OCI-LY1 (cell line): ENCODE measurements at regions not wholly inside any gene's neighbourhood (a gene's known extent, or its start where the extent isn't known, plus 50 kb on each side); places are given as distances from the start of the nearest gene placed in this dataset.
"Not testable (repeated sequence)": the region's sequence is repeated elsewhere in the genome, so short reads cannot be mapped to it uniquely, and the experiment has no call there.

Experiments
- H2AFZ ChIP-seq: fragments of 200-600 bp; sonication (generic), shearing (Covaris generic); 2 replicates; pipeline ENCODE4 v1.6.0; 2014; ENCODE audit warnings: antibody characterized with exemption, mild to moderate bottlenecking, low read length
- H3F3A ChIP-seq: fragments of 200-600 bp; sonication (generic), shearing (Covaris generic); 2 replicates; pipeline ENCODE4 v1.6.0; 2014; ENCODE audit warnings: mild to moderate bottlenecking, antibody characterized with exemption, low read length, moderate library complexity; ENCODE audit not compliant: insufficient read depth
- H3K27ac ChIP-seq: fragments of 200-600 bp; sonication (generic); 2 replicates; pipeline ENCODE4 v1.5.1; 2014; ENCODE audit warnings: low read length, mixed run types, mild to moderate bottlenecking, low read depth; ENCODE audit not compliant: poor library complexity, severe bottlenecking
- H3K27me3 ChIP-seq: fragments of 200-600 bp; sonication (generic); 2 replicates; pipeline ENCODE4 v1.6.0; 2014; ENCODE audit warnings: antibody characterized with exemption, mild to moderate bottlenecking, low read length, moderate library complexity; ENCODE audit not compliant: insufficient read depth
- H3K36me3 ChIP-seq: fragments of 200-600 bp; sonication (generic); 2 replicates; pipeline ENCODE4 v1.6.1; 2014; ENCODE audit warnings: mild to moderate bottlenecking, antibody characterized with exemption, low read length, moderate library complexity, mixed read lengths; ENCODE audit not compliant: insufficient read depth
- H3K4me1 ChIP-seq: fragments of 200-600 bp; sonication (generic); 2 replicates; pipeline ENCODE4 v1.5.1; 2014; ENCODE audit warnings: mild to moderate bottlenecking, low read length, moderate library complexity; ENCODE audit not compliant: insufficient read depth, severe bottlenecking
- H3K4me2 ChIP-seq: fragments of 200-600 bp; sonication (generic), shearing (Covaris generic); 2 replicates; pipeline ENCODE4 v1.6.1; 2014; ENCODE audit warnings: low read length
- H3K4me3 ChIP-seq: fragments of 200-600 bp; sonication (generic); 2 replicates; pipeline ENCODE4 v1.5.1; 2014; ENCODE audit warnings: low read length, low read depth, mild to moderate bottlenecking, mixed read lengths; ENCODE audit not compliant: poor library complexity, severe bottlenecking
- H3K79me2 ChIP-seq: fragments of 200-600 bp; shearing (Covaris generic); 2 replicates; pipeline ENCODE4 v1.6.1; 2016; ENCODE audit warnings: mixed run types, low read length, mixed read lengths; ENCODE audit not compliant: insufficient read depth
- H3K9ac ChIP-seq: fragments of 200-600 bp; sonication (generic), shearing (Covaris generic); 2 replicates; pipeline ENCODE4 v1.6.1; 2014; ENCODE audit warnings: mild to moderate bottlenecking, low read length, mixed read lengths
- H3K9me2 ChIP-seq: fragments of 200-600 bp; sonication (generic), shearing (Covaris generic); 2 replicates; pipeline ENCODE4 v1.6.1; 2014; ENCODE audit warnings: low read depth, mild to moderate bottlenecking, low read length, mixed read lengths
- H3K9me3 ChIP-seq: fragments of 200-600 bp; shearing (Covaris generic); 2 replicates; pipeline ENCODE4 v1.6.1; 2014; ENCODE audit warnings: low read length, mixed read lengths
- H4K20me1 ChIP-seq: fragments of 200-600 bp; sonication (generic), shearing (Covaris generic); 2 replicates; pipeline ENCODE4 v1.6.0; 2016; ENCODE audit warnings: mild to moderate bottlenecking, low read length; ENCODE audit not compliant: insufficient read depth
- CTCF ChIP-seq: fragments of 200-600 bp; sonication (generic), shearing (Covaris generic); IDR thresholded peaks from 2 replicates; pipeline ENCODE4 v1.5.1; 2017; ENCODE audit warnings: mild to moderate bottlenecking, antibody characterized with exemption, low read length, moderate library complexity, mixed read lengths
- EZH2 ChIP-seq: fragments of 200-600 bp; sonication (generic), shearing (Covaris generic); IDR thresholded peaks from 2 replicates; pipeline ENCODE4 v1.8.0; 2017; ENCODE audit warnings: borderline replicate concordance, mixed run types, mild to moderate bottlenecking, antibody characterized with exemption, low read length, moderate library complexity, mixed read lengths

GRCh38 chr3:112755845-112756613 is 90.6 kb downstream of the CD200R1L start:
- H3K27me3 ChIP-seq, result no peaks in the 10 kb centered on the region
- H3K9me2 ChIP-seq, result no peaks in the 10 kb centered on the region
- H3F3A ChIP-seq, result no peaks in the 10 kb centered on the region

GRCh38 chr3:112755046-112755445 is 91.6 kb downstream of the CD200R1L start:
- not testable (repeated sequence) for H3K4me3 ChIP-seq, H4K20me1 ChIP-seq

More at GRCh38 chr3:112755845-112756613, 90.6 kb downstream of the CD200R1L start:
- Histone ChIP-seq H3K79me2 (no peaks in the 10 kb centered on the region), H3K36me3 (no peaks in the 10 kb centered on the region), H3K9ac (no peak overlapping the region), H3K9me3 (no peaks in the 10 kb centered on the region), H3K4me2 (no peak overlapping the region), H3K4me3 (no peak overlapping the region), H4K20me1 (no peaks in the 10 kb centered on the region), H2AFZ (no peak overlapping the region), H3K27ac (no peak overlapping the region), H3K4me1 (no peaks in the 10 kb centered on the region)
- TF ChIP-seq EZH2 (no peak), CTCF (no peak)

GRCh38 chr3:112751564-112752512 is 94.8 kb downstream of the CD200R1L start:
- Histone ChIP-seq H3F3A (no peaks in the 10 kb centered on the region), H3K27ac (no peak overlapping the region), H3K9ac (no peak overlapping the region), H2AFZ (no peak overlapping the region), H3K4me1 (no peaks in the 10 kb centered on the region), H3K9me2 (no peaks in the 10 kb centered on the region), H3K4me3 (no peak overlapping the region), H3K27me3 (no peaks in the 10 kb centered on the region), H3K4me2 (no peak overlapping the region), H4K20me1 (no peaks in the 10 kb centered on the region), H3K9me3 (no peaks in the 10 kb centered on the region), H3K79me2 (no peaks in the 10 kb centered on the region), H3K36me3 (no peaks in the 10 kb centered on the region)
- no peak for TF ChIP-seq CTCF

More at GRCh38 chr3:112755046-112755445, 91.6 kb downstream of the CD200R1L start:
- not testable (repeated sequence) for H3F3A ChIP-seq, H3K27me3 ChIP-seq, H3K36me3 ChIP-seq, H3K4me1 ChIP-seq, H3K9me2 ChIP-seq, H3K79me2 ChIP-seq, H3K9ac ChIP-seq, H2AFZ ChIP-seq, H3K9me3 ChIP-seq, H3K27ac ChIP-seq, H3K4me2 ChIP-seq
